ENCODE measurements at regions not wholly inside any gene's neighbourhood (a gene's known extent, or its start where the extent isn't known, plus 50 kb on each side); places are given as distances from the start of the nearest gene placed in this dataset.

- TF ChIP-seq CTCF (conservative IDR thresholded peaks at IDR 0.05) (no peak), ZFX (IDR thresholded peaks at IDR 0.05) (no peak)
Observed at GRCh38 chr3:11717301-11717700, 73.6 kb upstream of the VGLL4 start.

All from C4-2B (cell line).